Right cardiac atrium (tissue), 5 donors: ENCODE measurements at regions not wholly inside any gene's neighbourhood (a gene's known extent, or its start where the extent isn't known, plus 50 kb on each side); places are given as distances from the start of the nearest gene placed in this dataset.

Experiments used
- ATAC-seq, 2 donors: fragments of 200-7000 bp; cut with Tn5 transposase; one replicate each; pipeline versions ENCODE4 v1.8.0 to v1.9.1; 2020; ENCODE audit warnings: moderate library complexity in 2 of 2, mild to moderate bottlenecking in 1 of 2
- DNase-seq, 3 donors: peaks; one replicate each; pipeline ENCODE4 v3.0.0-alpha.2; 2020
- H3K27ac ChIP-seq: one replicate; pipeline ENCODE4 v1.5.1; 2013; ENCODE audit warnings: mild to moderate bottlenecking, low read length, control low read depth, moderate library complexity
- H3K27me3 ChIP-seq: one replicate; pipeline ENCODE4 v1.6.1; 2013; ENCODE audit not compliant: control insufficient read depth, insufficient read depth
- H3K4me1 ChIP-seq: one replicate; pipeline ENCODE4 v1.6.1; 2013; ENCODE audit warnings: low read length; ENCODE audit not compliant: control insufficient read depth, insufficient read depth
- H3K4me3 ChIP-seq: one replicate; pipeline ENCODE4 v1.5.1; 2013; ENCODE audit warnings: low read length, control low read depth
- H3K9me3 ChIP-seq: one replicate; pipeline ENCODE4 v1.6.1; 2013; ENCODE audit warnings: low read length; ENCODE audit not compliant: control insufficient read depth
- WGBS: extraction: QIAGEN DNeasy Blood & Tissue Kit; methylation state at CpG from one replicate; pipeline ENCODE4 v1.1.7; 2013; 5-methylcytosine and 5-hydroxymethylcytosine counted together
- intact Hi-C, 4 donors: fragments of 100-400 bp; cut with DNase I; formaldehyde crosslinking; loops; one replicate each; pipeline versions ENCODE4 v1.11.0 to v1.14.0; 2022 to 2023
- donor health status: healthy with polysubstance abuse.
- donor health status: DM: no; HTN: yes; CAD: no.
- donor health status: DM: no; HTN: no; CAD: no.
- donor health status: DM: no; HTN: yes; CAD: no; lungs with severe emphysema.
- donor health status: DM: yes; HTN: yes; CAD: no.

GRCh38 chr6:25165800-25166199 is 113.4 kb upstream of the CARMIL1 start:
- peak in 1 of 2 donors; percentile 55 for ATAC-seq
- 69% methylated on average over 1 of the region's 1 CpG for WGBS
- no peak overlapping the region for H3K27ac ChIP-seq
- no peaks in the 10 kb centered on the region for H3K4me1 ChIP-seq
- intact Hi-C loops, result no loop called here
- H3K9me3 ChIP-seq, result no peaks in the 10 kb centered on the region
- no peak for DNase-seq
- no peak overlapping the region for H3K4me3 ChIP-seq
- H3K27me3 ChIP-seq, result no peaks in the 10 kb centered on the region

DNA sequence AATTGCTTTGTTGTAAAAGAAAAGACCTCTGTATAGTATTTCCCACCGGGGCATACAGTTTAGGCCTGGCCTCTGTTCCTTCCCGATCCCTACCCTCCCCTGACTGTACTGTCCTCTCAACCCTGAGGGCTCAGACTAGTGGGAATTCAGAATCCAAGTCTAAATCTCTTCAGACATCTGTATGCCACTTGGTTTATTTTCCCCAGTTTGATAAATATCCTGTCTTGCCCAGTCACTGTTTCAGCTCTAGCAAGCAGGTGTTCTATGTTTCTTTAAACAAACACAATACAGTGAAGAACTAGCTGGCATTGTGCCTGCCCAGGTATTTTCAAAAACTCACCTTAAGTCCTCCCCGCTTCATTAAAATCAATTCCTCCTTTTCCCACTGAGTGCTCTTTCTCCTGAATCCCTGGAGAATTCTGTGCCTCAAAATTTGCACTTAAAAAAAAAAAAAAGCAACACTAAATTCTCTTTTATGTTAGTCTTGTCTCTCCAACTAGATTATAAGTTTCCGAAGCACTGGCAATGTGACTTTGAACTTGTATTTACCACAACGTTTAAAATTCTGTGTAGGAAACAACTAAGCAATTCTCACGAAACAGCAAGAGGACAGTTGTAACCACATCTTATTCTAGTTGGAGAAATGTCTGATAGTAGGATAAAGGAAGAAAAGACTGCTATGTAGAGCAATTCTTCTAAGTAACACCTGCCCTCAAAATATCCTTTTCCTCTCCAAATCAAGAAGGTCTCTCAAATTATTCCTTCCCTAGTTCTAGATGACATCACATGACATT is 112.0 kb upstream of the CARMIL1 start:
- 69% methylated on average over 6 of the region's 6 CpGs for whole genome bisulfite sequencing
- peak in 1 of 2 donors; percentile 40 for ATAC-seq
- intact Hi-C loops, result no loop called here

DNA sequence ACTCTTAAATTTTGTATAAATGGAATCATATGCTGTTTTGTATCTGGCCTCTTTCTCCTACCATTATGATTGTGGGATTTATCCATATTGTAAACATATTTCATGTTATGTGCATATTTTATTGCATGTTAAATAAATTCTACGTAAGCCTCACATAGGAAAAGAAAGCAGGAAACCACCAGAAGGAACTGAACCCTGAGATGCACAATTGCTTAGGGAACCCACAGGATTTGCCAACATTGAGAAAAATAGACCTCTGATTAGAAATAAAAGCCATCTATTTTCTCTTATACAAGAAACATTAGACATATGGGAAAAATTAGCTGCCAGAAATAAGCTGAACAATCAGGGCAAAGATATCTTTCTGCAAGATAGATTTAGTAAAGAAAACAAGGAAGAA is 111.2 kb upstream of the CARMIL1 start:
- Histone ChIP-seq H3K4me3 (no peak overlapping the region), H3K9me3 (no peaks in the 10 kb centered on the region), H3K4me1 (peaks cover 1% of the 10 kb centered on the region), H3K27me3 (no peaks in the 10 kb centered on the region), H3K27ac (no peak overlapping the region)
- intact Hi-C loops, result no loop called here
- WGBS, result 84% methylated on average over 1 of the region's 1 CpG
- DNase-seq (no peak), ATAC-seq (no peak)

More for the DNA sequence above, 112.0 kb upstream of the CARMIL1 start:
- no peaks in the 10 kb centered on the region for H3K27me3 ChIP-seq
- H3K27ac ChIP-seq, result no peak overlapping the region
- no peak overlapping the region for H3K4me3 ChIP-seq
- DNase-seq, result no peak
- H3K4me1 ChIP-seq, result no peaks in the 10 kb centered on the region
- no peaks in the 10 kb centered on the region for H3K9me3 ChIP-seq

DNA sequence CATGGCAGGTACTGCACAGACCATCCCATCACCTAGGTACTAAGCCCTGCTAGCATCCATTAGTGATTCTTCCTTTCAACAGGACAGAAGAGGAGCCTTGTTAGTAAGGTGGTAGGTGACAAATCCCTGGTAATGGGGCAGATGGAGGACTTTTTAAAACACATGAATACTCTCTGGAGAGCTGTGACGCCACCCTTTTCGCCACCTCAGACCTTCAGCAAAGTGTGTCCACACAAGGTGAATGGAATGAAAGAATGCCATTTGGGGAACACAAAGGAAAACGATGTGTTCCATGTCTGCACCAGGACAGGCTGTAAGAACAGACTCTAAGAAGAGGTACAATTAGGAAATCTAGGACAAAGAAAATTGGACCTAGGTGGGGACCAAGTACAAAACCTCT is 110.5 kb upstream of the CARMIL1 start:
- H3K27ac ChIP-seq, result no peak overlapping the region
- ATAC-seq (no peak), DNase-seq (no peak)
- no peaks in the 10 kb centered on the region for H3K27me3 ChIP-seq
- H3K9me3 ChIP-seq, result no peaks in the 10 kb centered on the region
- intact Hi-C loops, result no loop called here
- peaks cover 1% of the 10 kb centered on the region for H3K4me1 ChIP-seq
- 89% methylated on average over 3 of the region's 3 CpGs for WGBS
- no peak overlapping the region for H3K4me3 ChIP-seq

DNA sequence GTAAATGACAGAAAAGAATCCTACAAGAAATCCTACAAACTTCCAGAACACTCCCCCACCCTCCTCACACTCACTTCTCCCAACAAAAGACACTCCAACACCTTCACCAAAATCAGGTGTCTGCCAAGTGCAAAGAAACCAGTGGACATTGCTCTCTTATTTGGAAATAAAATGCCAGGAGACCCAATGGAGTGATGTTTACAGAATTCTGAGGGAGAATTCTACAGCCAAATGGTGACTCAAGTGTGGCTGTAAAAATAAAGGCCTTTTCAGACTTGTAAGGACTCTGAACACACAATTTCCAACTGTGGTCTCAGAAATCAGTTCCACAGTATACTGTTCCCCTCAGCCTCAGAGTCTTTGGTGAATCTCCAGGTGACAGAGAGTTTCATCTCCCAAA is 109.6 kb upstream of the CARMIL1 start:
- Histone ChIP-seq H3K27ac (no peak overlapping the region), H3K4me3 (no peak overlapping the region), H3K9me3 (no peaks in the 10 kb centered on the region), H3K4me1 (peaks cover 4% of the 10 kb centered on the region), H3K27me3 (no peaks in the 10 kb centered on the region)
- intact Hi-C loops, result no loop called here
- no peak for DNase-seq
- ATAC-seq, result no peak

DNA sequence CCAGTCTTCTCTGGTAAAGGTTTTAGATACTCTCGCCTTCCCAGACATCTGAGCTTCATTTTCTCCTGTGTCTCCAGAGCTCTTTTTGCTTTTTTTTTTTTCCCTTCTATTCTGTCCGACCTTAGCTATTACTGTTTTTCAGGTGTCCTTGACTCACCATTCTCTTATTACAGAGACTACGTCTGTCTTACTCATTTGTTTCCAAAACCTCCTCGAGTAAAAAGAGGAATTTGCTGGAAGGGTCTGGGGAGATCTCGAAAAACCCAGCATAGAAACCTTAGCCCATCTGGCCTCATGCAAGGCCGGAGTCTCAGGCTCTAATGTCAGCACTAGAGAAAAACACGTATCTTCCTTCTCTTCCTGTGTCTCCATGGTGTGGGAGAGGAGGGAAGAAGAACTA is 109.2 kb upstream of the CARMIL1 start:
- no peaks in the 10 kb centered on the region for H3K9me3 ChIP-seq
- ATAC-seq, result no peak
- no peak overlapping the region for H3K27ac ChIP-seq
- 88% methylated on average over 7 of the region's 7 CpGs for WGBS
- H3K4me3 ChIP-seq, result no peak overlapping the region
- no peaks in the 10 kb centered on the region for H3K27me3 ChIP-seq
- intact Hi-C loops, result no loop called here
- DNase-seq, result no peak
- H3K4me1 ChIP-seq, result peaks cover 4% of the 10 kb centered on the region

GRCh38 chr6:25170640-25171039 is 108.5 kb upstream of the CARMIL1 start:
- no peaks in the 10 kb centered on the region for H3K27me3 ChIP-seq
- peaks cover 4% of the 10 kb centered on the region for H3K4me1 ChIP-seq
- DNase-seq (no peak), ATAC-seq (no peak)
- no peak overlapping the region for H3K4me3 ChIP-seq
- no peak overlapping the region for H3K27ac ChIP-seq
- intact Hi-C loops, result no loop called here
- H3K9me3 ChIP-seq, result no peaks in the 10 kb centered on the region

- intact Hi-C loops, result no loop called here
- no peak overlapping the region for H3K4me3 ChIP-seq
- H3K9me3 ChIP-seq, result no peaks in the 10 kb centered on the region
- H3K27ac ChIP-seq, result no peak overlapping the region
- WGBS, result 100% methylated on average over 1 of the region's 1 CpG
- ATAC-seq (no peak), DNase-seq (no peak)
- H3K4me1 ChIP-seq, result peaks cover 4% of the 10 kb centered on the region
- no peaks in the 10 kb centered on the region for H3K27me3 ChIP-seq
Measured at GRCh38 chr6:25171301-25171700, 107.9 kb upstream of the CARMIL1 start.

DNA sequence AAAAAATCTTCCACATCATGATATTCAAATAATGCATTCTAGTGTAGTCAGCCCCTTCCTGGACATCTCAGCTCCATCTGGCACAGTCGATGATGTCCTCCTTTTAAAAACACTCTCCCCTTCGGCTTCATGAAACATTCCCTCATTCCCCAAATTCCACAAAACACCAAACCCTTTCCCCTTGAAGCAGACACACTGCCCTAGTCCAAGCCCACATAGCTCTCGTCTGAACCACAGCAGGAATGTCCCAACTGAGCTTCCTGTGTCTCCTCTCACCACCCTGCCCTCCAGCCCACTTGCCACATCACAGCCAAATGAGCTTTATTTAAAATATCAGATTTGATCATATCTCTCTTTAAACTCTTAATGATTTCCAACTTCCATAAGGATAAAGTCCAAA is 106.4 kb upstream of the CARMIL1 start:
- Histone ChIP-seq H3K27me3 (no peaks in the 10 kb centered on the region), H3K27ac (no peak overlapping the region), H3K4me3 (no peak overlapping the region), H3K9me3 (no peaks in the 10 kb centered on the region), H3K4me1 (peaks cover 4% of the 10 kb centered on the region)
- WGBS, result 59% methylated on average over 3 of the region's 3 CpGs
- no peak for DNase-seq
- intact Hi-C loops, result no loop called here
- ATAC-seq, result no peak

DNA sequence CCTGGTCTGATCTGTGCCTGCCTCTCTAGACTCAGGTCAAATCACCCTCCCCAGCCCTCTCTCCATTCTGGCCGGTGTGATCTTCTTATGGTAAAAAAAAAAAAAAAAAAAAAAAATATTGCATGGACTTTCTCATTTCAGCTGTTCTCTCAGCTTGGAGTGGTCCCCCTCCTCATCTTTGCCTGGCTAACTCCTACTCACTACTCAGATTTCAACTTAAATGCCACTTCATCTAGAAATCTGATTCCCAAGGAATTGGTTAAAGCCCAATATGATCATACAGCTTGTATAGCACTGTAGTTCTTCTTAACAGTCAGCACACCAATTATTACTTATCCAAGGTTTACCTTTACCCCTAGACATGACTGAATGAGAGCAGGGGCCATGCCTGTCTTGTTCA is 105.9 kb upstream of the CARMIL1 start:
- 71% methylated on average over 1 of the region's 1 CpG for whole genome bisulfite sequencing
- no peak for ATAC-seq
- Histone ChIP-seq H3K4me1 (peaks cover 4% of the 10 kb centered on the region), H3K4me3 (no peak overlapping the region), H3K9me3 (no peaks in the 10 kb centered on the region), H3K27ac (no peak overlapping the region), H3K27me3 (no peaks in the 10 kb centered on the region)
- DNase-seq, result no peak
- intact Hi-C loops, result no loop called here

GRCh38 chr6:25173951-25174474 is 105.2 kb upstream of the CARMIL1 start:
- intact Hi-C loops, result no loop called here
- DNase-seq (no peak), ATAC-seq (peak in 1 of 2 donors; percentile 41)
- no peak overlapping the region for H3K4me3 ChIP-seq
- 87% methylated on average over 4 of the region's 4 CpGs for WGBS
- H3K4me1 ChIP-seq, result peaks cover 6% of the 10 kb centered on the region
- H3K27me3 ChIP-seq, result no peaks in the 10 kb centered on the region
- H3K27ac ChIP-seq, result no peak overlapping the region
- no peaks in the 10 kb centered on the region for H3K9me3 ChIP-seq

- no peaks in the 10 kb centered on the region for H3K27me3 ChIP-seq
- no peak overlapping the region for H3K27ac ChIP-seq
- WGBS, result 93% methylated on average over 6 of the region's 6 CpGs
- no peaks in the 10 kb centered on the region for H3K9me3 ChIP-seq
- intact Hi-C loops, result no loop called here
- no peak overlapping the region for H3K4me3 ChIP-seq
- H3K4me1 ChIP-seq, result peaks cover 6% of the 10 kb centered on the region
- no peak for DNase-seq
- no peak for ATAC-seq
Measured at GRCh38 chr6:25174678-25175077, 104.5 kb upstream of the CARMIL1 start.
